WERI-Rb-1 (cell line): ENCODE measurements at regions not wholly inside any gene's neighbourhood (a gene's known extent, or its start where the extent isn't known, plus 50 kb on each side); places are given as distances from the start of the nearest gene placed in this dataset.
A peak's percentile ranks its signal among the peaks of the same experiment; 100 is the strongest.

Source experiments
- DNase-seq: peaks from one replicate; pipeline ENCODE4 v3.0.0-alpha.2; 2020
- H3K27ac ChIP-seq: fragments of 250-450 bp; sonication (Bioruptor Pico); 2 replicates; pipeline ENCODE4 v1.5.1; 2020; ENCODE audit warnings: mild to moderate bottlenecking, moderate library complexity
- H3K27me3 ChIP-seq: fragments of 250-450 bp; sonication (Bioruptor Pico); 2 replicates; pipeline ENCODE4 v1.5.1; 2021; ENCODE audit warnings: mild to moderate bottlenecking, low read depth, moderate library complexity; ENCODE audit not compliant: insufficient read depth, severe bottlenecking
- H3K36me3 ChIP-seq: fragments of 250-450 bp; sonication (Bioruptor Pico); 2 replicates; pipeline ENCODE4 v1.5.1; 2020; ENCODE audit warnings: mild to moderate bottlenecking, moderate library complexity
- H3K4me3 ChIP-seq: 2 replicates; pipeline ENCODE4 v1.5.1; 2011; ENCODE audit warnings: low read depth, mild to moderate bottlenecking, control low read depth, low read length
- H3K9me3 ChIP-seq: fragments of 250-450 bp; sonication (Bioruptor Pico); 2 replicates; pipeline ENCODE4 v1.5.1; 2021; ENCODE audit warnings: mild to moderate bottlenecking, moderate library complexity; ENCODE audit not compliant: severe bottlenecking
- CTCF ChIP-seq: IDR thresholded peaks from 2 replicates; pipeline ENCODE4 v1.5.1; 2011; ENCODE audit warnings: low read depth, mild to moderate bottlenecking, control low read depth, inconsistent platforms, low read length

DNA sequence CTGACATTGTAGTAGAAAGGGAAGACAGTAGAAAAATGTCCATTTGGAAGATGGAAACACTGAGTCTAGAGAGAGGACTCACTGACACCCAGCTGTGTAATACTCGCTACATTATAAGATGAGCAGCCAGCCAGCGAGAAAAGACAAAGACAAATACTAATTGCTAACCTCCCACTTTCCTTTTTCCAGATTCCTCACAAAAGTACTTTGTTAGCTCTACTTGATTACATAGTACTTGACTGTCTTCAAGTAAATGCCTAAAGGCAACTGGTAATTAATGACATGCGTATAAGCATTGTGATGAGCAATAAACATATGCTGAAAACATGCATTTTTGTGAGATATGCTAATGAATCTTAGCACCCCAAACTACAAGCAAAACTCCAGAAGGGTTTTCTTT lies 363.1 kb downstream of the GPAM start:
- Histone ChIP-seq H3K4me3 (no peak overlapping the region), H3K36me3 (no peaks in the 10 kb centered on the region), H3K9me3 (no peaks in the 10 kb centered on the region), H3K27me3 (no peaks in the 10 kb centered on the region), H3K27ac (no peak overlapping the region)
- no peak for TF ChIP-seq CTCF
- DNase-seq, result no peak

- Histone ChIP-seq H3K36me3 (no peaks in the 10 kb centered on the region), H3K27me3 (no peaks in the 10 kb centered on the region), H3K27ac (no peak overlapping the region), H3K4me3 (no peak overlapping the region), H3K9me3 (no peaks in the 10 kb centered on the region)
- DNase-seq, result no peak
- TF ChIP-seq CTCF, result no peak
These were observed 361.7 kb downstream of the GPAM start for GRCh38 chr10:111821871-111822270.

DNA sequence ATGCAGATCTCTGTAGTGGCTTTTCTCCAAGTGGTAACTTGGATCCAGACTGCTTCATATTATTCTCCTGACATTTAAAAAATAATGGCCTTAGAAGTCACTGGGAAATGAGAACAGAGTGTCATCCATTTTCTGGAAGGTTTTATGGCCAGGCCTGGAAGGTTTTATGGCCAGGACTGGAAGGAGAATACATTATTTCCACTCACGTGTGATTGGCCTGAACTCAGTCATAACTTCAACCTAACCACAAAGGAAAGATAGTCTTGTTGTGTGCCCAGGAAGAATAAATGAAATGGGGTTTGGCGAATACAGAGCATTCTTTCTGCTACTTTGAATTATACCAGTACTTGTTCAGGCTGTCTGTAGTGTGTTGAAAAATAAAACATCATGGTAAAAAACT lies 360.9 kb downstream of the GPAM start:
- no peaks in the 10 kb centered on the region for H3K36me3 ChIP-seq
- no peak for DNase-seq
- no peak overlapping the region for H3K27ac ChIP-seq
- no peak overlapping the region for H3K4me3 ChIP-seq
- TF ChIP-seq CTCF, result no peak
- no peaks in the 10 kb centered on the region for H3K27me3 ChIP-seq
- no peaks in the 10 kb centered on the region for H3K9me3 ChIP-seq

- no peak for DNase-seq
- no peaks in the 10 kb centered on the region for H3K36me3 ChIP-seq
- no peak for TF ChIP-seq CTCF
- H3K4me3 ChIP-seq, result no peak overlapping the region
- no peaks in the 10 kb centered on the region for H3K9me3 ChIP-seq
- no peak overlapping the region for H3K27ac ChIP-seq
- no peaks in the 10 kb centered on the region for H3K27me3 ChIP-seq
These were observed 359.4 kb downstream of the GPAM start for GRCh38 chr10:111824128-111824527.

DNA sequence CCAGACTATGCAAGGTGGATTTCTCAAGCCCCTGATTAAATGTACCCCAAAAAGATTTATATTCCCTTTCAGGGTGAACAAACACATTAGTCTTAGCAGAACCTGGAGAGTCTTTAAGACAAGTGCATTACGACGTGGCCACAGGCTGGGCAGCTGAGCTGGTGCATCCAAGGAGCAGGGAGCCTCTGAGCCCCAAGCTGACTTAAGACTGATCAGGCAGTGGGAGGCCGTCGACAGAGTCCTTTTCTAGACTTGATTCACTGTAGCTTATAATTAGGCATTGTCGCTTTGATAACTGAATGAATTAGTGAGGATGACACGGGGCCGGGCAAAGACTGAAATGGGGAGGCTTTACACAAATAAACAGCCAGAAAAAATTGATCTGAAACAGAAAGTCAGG lies 353.2 kb downstream of the GPAM start:
- DNase-seq, result peak; percentile 46
- Histone ChIP-seq H3K9me3 (no peaks in the 10 kb centered on the region), H3K36me3 (no peaks in the 10 kb centered on the region), H3K27ac (no peak overlapping the region), H3K4me3 (no peak overlapping the region), H3K27me3 (no peaks in the 10 kb centered on the region)
- no peak for TF ChIP-seq CTCF

DNA sequence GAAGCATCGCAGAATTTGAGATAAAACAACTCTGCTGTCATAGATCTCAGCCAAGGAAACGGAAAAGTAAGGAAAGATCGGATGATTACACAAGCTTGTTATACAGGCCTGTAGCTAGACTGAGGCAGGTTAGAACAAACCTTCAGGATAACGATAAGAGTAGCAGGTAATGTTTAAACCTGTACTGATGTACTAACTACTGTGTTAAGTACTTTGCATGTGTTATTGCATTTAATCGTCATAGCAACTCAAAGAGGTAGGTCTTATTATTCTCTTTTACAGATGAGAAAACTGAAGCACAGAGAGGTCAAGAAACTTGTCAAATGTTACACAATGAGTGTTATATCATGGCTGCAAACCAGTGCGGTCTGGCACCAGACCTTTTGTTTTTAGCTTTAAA lies 352.5 kb downstream of the GPAM start:
- TF ChIP-seq CTCF, result no peak
- Histone ChIP-seq H3K9me3 (no peaks in the 10 kb centered on the region), H3K36me3 (no peaks in the 10 kb centered on the region)

More for the DNA sequence above, 352.5 kb downstream of the GPAM start:
- DNase-seq, result no peak
- Histone ChIP-seq H3K4me3 (no peak overlapping the region), H3K27ac (no peak overlapping the region), H3K27me3 (no peaks in the 10 kb centered on the region)
